ENCODE measurements at regions not wholly inside any gene's neighbourhood (a gene's known extent, or its start where the extent isn't known, plus 50 kb on each side); places are given as distances from the start of the nearest gene placed in this dataset.

DNA sequence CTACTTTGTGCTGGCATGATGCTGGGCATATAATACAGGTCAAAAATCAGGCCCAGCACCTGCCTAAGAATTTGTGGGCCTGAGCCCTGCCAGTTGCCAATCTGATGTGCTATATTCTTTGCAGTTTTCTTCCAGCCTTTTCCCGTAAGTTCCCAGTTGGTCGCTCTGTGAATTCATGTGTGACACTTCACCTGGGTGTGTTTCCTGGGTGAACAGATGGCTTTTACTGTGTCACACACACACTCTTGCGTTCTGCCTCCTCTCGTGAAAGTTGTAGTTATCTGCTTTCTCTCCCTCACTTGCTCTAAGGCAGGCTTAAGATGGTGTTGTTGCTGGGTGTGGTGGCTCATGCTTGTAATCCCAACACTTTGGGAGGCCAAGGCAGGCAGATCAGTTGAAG is 153.5 kb upstream of the DMRT1 start:
- Mint-ChIP-seq H3K4me1 (peaks cover 63% of the 10 kb centered on the region), H3K9me3 (peaks cover 10% of the 10 kb centered on the region), H3K36me3 (ENCODE audit: low read depth) (peaks cover 11% of the 10 kb centered on the region), H3K4me3 (no peak overlapping the region), H3K27ac (no peak overlapping the region), H3K27me3 (ENCODE audit: insufficient read depth) (no peaks in the 10 kb centered on the region)
- Histone ChIP-seq H3K9me3 (ENCODE audit: control insufficient read depth, low read length) (peaks cover 8% of the 10 kb centered on the region), H3K9ac (ENCODE audit: extremely low read depth, low read length, poor library complexity, severe bottlenecking) (no peak overlapping the region), H3K36me3 (ENCODE audit: control insufficient read depth, insufficient read depth, low read length) (peaks cover 10% of the 10 kb centered on the region), H3K27me3 (ENCODE audit: control insufficient read depth, insufficient read depth, low read length, poor library complexity, severe bottlenecking) (no peaks in the 10 kb centered on the region), H3K27ac (ENCODE audit: low read depth, low read length) (no peak overlapping the region), H3K4me1 (ENCODE audit: control insufficient read depth, insufficient read depth, low read length) (peaks cover 24% of the 10 kb centered on the region), H3K4me3 (ENCODE audit: low read length) (no peak overlapping the region)
- DNase-seq: no peak
- WGBS, 2 experiments (ENCODE audit: insufficient coverage in 1 of 2, insufficient read length in 1 of 2): 89 to 100% methylated on average over 3 to 4 of the region's 4 CpGs
- TF ChIP-seq, protein P1, sequence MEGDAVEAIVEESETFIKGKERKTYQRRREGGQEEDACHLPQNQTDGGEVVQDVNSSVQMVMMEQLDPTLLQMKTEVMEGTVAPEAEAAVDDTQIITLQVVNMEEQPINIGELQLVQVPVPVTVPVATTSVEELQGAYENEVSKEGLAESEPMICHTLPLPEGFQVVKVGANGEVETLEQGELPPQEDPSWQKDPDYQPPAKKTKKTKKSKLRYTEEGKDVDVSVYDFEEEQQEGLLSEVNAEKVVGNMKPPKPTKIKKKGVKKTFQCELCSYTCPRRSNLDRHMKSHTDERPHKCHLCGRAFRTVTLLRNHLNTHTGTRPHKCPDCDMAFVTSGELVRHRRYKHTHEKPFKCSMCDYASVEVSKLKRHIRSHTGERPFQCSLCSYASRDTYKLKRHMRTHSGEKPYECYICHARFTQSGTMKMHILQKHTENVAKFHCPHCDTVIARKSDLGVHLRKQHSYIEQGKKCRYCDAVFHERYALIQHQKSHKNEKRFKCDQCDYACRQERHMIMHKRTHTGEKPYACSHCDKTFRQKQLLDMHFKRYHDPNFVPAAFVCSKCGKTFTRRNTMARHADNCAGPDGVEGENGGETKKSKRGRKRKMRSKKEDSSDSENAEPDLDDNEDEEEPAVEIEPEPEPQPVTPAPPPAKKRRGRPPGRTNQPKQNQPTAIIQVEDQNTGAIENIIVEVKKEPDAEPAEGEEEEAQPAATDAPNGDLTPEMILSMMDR (conservative IDR thresholded peaks at IDR 0.05): no peak

DNA sequence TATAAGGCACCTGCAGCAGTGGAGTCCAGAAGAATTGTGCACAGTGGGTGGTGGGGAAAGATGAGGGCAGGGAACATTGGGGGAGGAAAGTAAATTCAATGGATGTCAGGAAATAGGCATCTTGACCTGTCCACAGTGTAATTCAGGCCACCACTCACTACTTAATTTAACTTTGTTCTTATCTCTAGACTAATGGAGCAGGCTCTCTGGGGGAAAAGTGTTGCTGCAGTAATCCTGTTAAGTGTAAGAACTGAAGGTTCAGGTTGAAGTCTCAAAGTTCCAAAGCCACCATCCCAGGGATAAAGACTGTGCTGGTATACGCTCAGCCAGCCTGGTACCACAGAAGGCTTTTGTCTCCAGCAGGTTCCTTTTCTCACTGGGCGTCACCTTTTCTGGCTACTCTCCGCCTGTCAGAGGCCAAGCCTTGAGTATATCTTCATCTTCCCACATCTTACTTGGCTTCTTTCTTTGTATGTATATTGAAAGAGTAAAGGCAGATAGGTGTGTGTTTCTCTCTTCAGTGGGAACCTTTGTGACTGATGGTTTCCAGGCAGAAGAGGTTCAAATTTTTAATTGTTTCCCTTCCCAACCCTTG is 150.9 kb upstream of the DMRT1 start:
- Histone ChIP-seq H3K4me3 (ENCODE audit: low read length) (no peak overlapping the region), H3K4me1 (ENCODE audit: control insufficient read depth, insufficient read depth, low read length) (peaks cover 14% of the 10 kb centered on the region), H3K9ac (ENCODE audit: extremely low read depth, low read length, poor library complexity, severe bottlenecking) (no peak overlapping the region), H3K27ac (ENCODE audit: low read depth, low read length) (no peak overlapping the region), H3K36me3 (ENCODE audit: control insufficient read depth, insufficient read depth, low read length) (peaks cover 10% of the 10 kb centered on the region), H3K9me3 (ENCODE audit: control insufficient read depth, low read length) (peaks cover 8% of the 10 kb centered on the region), H3K27me3 (ENCODE audit: control insufficient read depth, insufficient read depth, low read length, poor library complexity, severe bottlenecking) (no peaks in the 10 kb centered on the region)
- no peaks in the 10 kb centered on the region for H3K27me3 Mint-ChIP-seq (ENCODE audit: insufficient read depth)
- TF ChIP-seq, protein P1 (conservative IDR thresholded peaks at IDR 0.05): no peak
- peak overlapping the region; percentile 65 for H3K27ac Mint-ChIP-seq
- H3K9me3 Mint-ChIP-seq: peaks cover 10% of the 10 kb centered on the region
- peak; percentile 66 for DNase-seq
- 70% methylated on average over 3 of the region's 3 CpGs; no CpG with 5 or more reads in 1 of the 2 experiments for WGBS, 2 experiments (ENCODE audit: insufficient coverage in 1 of 2, insufficient read length in 1 of 2)
- peaks cover 56% of the 10 kb centered on the region for H3K4me1 Mint-ChIP-seq
- H3K4me3 Mint-ChIP-seq: no peak overlapping the region
- peaks cover 11% of the 10 kb centered on the region for H3K36me3 Mint-ChIP-seq (ENCODE audit: low read depth)

DNA sequence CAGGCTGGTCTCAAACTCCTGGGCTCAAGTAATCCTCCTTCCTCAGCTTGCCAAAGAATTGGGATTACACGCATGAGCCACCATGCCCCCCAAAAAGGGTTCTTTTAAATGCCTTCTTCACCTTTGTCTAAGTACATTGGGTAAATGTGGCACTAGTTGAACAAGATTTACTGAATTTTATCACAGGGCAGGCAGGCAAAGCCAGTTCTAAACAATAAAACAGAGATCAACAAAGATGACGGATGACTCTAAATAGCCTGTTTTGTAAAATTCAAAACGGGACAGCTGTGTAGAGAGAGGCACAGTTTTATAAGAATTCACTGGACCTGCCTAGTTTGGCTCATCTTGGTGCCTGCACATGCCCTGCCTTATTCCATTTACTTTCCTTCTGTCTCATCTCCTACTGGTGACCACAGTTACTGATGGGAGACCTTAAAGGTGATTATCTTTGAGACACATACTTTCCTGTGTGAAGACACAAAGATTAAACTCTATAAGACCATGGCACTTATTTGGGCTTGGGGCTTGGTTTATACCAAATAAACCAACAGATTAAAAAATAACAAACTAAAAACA is 149.6 kb upstream of the DMRT1 start:
- Mint-ChIP-seq H3K27ac (peak overlapping the region; percentile 45), H3K4me3 (no peak overlapping the region), H3K36me3 (ENCODE audit: low read depth) (peaks cover 7% of the 10 kb centered on the region), H3K27me3 (ENCODE audit: insufficient read depth) (no peaks in the 10 kb centered on the region), H3K9me3 (peaks cover 8% of the 10 kb centered on the region), H3K4me1 (peaks cover 55% of the 10 kb centered on the region)
- WGBS, 2 experiments (ENCODE audit: insufficient coverage in 1 of 2, insufficient read length in 1 of 2): 89 to 100% methylated on average over 1 to 3 of the region's 3 CpGs
- TF ChIP-seq, protein P1 (conservative IDR thresholded peaks at IDR 0.05): no peak
- H3K27me3 ChIP-seq (ENCODE audit: control insufficient read depth, insufficient read depth, low read length, poor library complexity, severe bottlenecking): no peaks in the 10 kb centered on the region
- no peak overlapping the region for H3K9ac ChIP-seq (ENCODE audit: extremely low read depth, low read length, poor library complexity, severe bottlenecking)
- no peak overlapping the region for H3K4me3 ChIP-seq (ENCODE audit: low read length)
- H3K27ac ChIP-seq (ENCODE audit: low read depth, low read length): no peak overlapping the region
- H3K36me3 ChIP-seq (ENCODE audit: control insufficient read depth, insufficient read depth, low read length): peaks cover 4% of the 10 kb centered on the region
- H3K9me3 ChIP-seq (ENCODE audit: control insufficient read depth, low read length): peaks cover 2% of the 10 kb centered on the region
- DNase-seq: peak; percentile 28
- H3K4me1 ChIP-seq (ENCODE audit: control insufficient read depth, insufficient read depth, low read length): peaks cover 14% of the 10 kb centered on the region
